NK-92 (cell line): ENCODE measurements at regions not wholly inside any gene's neighbourhood (a gene's known extent, or its start where the extent isn't known, plus 50 kb on each side); places are given as distances from the start of the nearest gene placed in this dataset.
"Not testable (repeated sequence)": the region's sequence is repeated elsewhere in the genome, so short reads cannot be mapped to it uniquely, and the experiment has no call there.

Experiments
- DNase-seq: peaks from one replicate; lab custom pipeline; 2025; ENCODE audit not compliant: unreplicated experiment; lab: John Stamatoyannopoulos, UW

DNA sequence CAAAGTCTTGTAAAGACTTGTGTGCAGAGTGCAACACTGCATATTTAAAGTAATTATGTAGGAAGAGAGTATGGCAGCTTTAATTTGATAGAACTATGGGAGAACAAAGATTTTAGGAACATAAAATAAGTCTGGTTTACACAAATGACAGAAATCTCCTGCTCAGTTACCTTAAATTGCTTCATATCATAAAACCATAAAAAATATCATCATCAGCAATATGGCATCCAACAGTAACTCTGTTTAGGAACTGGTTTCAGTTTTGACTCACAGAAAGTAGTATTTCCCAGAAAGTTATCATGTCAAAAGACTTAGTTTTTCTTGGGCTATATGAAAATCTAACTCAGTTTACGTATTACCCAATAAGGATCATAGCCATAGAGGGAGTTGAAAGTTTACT is 292.1 kb upstream of the PMFBP1 start:
- no peak for DNase-seq

DNA sequence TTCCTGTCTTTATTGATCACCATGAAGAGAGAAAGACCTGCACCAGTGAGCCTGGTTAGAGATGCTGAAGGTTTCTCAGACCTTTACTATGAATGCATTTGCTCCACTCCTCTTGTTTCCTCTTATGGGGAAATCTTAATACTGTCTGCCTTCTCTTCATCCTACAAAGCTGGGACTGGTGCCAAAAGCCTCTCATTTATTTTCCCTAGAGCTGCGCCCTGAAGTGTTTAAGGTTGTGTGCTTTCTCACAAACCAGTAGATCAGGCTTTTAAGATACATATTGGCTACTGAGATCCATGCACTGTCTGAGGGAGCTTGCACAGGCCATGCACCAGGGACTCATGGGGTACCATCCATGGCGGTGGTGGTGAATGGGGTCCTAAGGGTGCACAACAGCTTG is 286.1 kb upstream of the PMFBP1 start:
- no peak for DNase-seq

DNA sequence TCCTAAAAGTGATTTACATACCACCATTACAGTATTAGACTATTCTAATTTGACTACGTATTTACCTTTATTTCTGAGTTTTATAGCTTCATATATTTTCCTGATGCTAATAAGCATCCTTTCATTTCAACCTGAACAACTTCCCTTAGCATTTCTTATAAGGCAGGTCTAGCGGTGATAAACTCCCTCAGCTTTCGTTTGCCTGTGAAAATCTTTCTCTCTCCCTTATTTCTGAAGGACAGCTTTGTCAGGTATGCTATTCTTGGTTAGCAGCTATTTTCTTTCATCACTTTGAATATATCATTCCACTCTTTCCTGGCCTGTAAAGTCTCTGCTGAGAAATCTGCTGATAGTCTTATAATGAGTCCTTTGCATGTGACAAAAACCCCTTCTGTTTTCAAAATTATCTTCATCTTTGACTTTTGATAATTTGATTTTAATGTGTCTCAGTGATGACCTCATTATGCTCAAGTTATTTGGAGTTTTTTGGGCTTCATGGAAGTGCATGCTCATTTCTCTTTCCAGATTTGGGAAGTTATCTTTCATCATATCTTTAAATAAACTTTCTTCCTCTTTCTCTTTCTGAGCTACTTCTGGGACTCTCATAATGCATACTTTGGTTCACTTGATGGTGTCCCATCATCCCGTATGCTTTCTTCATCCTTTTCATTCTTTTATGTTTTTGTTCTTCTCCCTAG is 285.4 kb upstream of the PMFBP1 start:
- DNase-seq = no peak

DNA sequence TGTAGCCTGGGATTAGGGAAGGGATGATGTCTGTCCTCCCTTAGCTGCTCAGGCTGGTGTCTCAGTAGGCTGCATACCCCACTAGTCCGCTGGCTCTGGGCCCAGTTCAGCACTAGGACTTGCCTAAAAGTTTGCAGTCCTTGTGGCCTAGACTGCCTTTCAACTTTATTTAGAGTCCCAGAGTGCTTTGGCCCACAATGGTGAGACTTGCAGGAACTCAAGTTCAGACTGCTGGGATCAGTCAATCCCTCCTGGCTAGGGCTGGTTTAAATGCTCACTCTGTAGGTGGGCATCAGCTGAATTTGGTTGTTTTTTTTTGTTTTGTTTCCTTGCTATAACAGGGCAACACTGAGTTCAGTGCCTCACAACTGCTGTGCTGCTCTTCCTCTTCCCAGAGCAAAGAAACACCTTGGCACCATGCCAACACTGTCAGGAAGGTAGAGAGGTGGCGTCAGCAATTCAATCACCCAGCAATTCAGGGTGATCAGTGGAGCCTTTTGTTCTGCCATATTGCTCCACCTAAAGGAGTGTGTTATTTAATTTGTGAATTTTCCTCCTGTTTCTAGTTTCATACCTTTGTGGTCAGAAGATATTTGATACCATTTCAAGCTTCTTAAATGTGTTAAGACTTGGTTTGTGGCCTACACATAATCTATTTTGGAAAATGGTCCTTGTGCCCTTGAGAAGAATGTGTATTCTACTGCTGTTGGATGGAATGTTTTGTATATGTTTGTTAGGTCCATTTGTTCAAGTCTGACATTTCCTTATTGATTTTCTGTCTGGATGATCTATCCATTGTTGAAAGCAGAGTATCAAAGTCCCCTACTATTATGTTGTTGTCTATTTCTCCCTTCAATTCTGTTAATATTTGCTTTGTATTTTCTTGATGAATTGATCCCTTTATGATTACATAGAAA is 284.0 kb upstream of the PMFBP1 start:
- no peak for DNase-seq

DNA sequence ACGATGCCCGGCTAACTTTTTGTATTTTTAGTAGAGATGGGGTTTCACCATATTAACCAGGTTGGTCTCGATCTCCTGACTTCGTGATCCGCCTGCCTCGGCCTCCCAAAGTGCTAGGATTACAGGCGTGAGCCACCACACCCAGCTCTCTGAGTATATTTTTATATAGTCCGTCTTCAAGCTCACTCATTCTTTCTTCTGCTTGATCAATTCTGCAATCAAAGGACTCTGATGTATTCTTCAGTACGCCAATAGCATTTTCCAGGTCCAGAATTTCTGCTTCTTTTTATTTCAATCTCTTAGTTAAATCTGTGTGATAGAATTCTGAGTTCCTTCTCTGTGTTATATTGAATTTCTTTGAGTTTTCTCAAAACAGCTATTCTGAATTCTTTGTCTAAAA is 281.9 kb upstream of the PMFBP1 start:
- DNase-seq = not testable (repeated sequence)

DNA sequence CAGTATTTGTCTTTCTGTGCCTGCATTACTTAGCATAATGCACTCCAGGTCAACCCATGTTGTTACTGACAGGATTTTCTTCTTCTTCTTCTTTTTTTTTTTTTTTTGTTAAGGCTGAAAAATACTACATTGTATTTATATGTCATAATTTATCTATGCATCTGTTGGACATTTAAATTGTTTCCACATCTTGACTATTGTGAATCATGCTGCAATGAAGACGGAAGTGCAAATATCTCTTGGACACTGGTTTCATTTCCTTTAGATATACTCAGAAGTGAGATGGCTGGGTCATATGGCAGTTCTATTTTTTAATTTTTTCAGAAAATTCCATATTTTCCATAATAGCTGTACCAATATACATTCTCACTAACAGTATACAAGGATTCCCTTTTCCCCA is 272.7 kb upstream of the PMFBP1 start:
- no peak for DNase-seq

DNA sequence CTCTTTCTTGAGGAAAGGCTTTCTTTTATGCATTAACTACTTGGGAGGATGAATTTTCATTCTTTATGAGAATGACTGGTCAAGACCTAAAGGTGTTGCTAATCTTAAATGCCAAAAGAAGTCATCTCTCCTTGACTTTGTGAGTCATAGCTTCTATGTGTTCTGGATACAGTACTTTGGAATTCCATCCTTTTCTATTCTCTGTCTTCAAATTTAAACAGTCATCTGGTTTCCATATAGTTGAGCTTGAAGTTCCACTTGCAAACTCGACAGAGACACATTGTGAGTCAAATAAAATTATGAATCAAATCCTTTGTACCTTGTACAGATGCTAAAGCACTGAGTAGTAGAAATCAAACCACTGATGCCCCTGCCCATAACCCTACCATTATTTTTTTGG is 271.9 kb upstream of the PMFBP1 start:
- DNase-seq = no peak

DNA sequence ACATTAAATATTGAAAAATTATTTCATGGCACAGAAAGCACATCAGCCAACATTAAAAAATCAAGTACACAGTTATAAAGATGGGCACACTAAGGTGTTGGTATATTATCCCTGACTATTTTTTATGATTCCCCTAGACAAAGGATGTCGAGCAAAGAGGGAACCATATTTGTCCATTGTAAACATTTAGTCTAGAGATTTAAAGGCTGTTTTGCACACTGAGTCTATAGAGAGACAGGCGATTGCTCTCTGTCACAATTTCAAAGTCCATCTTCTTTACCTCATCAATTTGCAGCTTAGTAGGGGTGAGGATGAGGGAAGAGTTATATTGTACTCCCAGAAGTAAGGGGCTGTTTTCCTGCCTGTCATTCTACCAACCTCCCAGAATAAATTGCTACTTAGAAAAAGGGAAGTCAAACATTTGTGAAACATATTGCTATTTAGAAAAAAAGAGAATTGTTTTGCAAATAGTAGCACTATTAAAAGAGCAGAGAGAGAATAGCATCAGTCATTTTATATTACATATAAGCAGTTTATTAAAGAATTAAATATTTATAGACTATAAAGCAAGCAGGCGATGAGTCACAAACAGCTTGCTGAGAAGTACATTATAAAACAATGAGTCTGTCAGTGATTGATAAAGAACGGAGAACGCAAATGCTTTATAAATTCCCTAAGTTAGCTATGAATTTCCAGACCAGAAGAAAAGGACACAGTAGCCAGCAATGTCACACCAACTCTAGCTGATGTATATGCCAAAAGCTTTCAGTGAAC is 270.6 kb upstream of the PMFBP1 start:
- DNase-seq = no peak

DNA sequence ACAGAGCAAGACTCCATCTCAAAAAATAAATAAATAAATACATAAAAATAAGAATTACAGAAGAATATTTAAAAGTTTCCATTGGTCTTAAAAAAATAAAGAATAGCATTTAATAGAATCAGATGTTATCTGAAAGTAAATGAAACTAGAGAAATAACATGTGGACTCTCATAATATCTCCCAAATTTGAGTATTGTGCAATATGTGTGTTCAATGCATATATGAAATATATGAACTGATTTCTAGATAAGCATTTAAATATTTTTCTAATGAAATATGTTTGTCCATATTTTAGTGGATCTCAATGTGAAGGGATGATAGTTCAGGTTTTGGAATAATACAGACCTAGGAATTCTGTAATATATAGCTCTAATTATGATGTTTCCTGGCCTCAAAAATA is 265.9 kb upstream of the PMFBP1 start:
- DNase-seq = no peak

DNA sequence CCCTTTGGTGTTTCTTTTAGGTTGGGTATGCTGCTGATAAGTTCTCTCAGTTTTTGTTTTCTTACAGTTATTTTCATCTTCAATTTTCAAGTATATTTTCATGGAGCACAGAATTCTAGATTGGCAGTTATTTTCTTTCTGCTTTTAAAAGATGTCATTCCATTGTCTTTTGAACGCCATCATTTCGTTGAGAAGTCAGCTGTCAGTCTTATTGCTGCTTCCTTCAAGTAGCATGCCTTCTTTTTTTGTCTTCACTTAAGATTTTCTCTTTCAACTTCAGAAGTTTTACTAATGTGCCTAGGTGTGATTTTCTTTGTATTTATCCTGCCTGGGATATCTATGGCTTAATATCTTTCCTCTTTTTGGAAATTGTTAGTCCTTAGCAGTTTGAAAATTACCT is 262.2 kb upstream of the PMFBP1 start:
- no peak for DNase-seq

DNA sequence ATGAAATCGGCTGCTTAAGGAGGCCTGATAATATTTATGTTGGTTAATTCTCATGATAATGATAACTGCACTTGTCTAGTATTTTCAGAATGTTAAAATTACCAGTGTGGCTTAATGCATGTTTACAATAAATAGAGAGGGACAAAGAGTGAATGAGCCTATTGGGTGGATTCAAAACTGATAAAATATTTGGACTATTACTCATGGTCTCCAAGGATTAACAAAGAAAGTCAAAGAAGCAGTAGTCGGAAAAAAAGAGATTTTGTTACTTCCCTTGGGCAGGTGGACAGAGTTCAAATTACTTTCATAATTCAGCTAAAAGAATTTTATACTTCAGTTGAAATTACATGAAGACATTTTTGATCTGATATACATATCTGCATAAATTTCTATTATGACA is 258.2 kb upstream of the PMFBP1 start:
- DNase-seq = no peak

DNA sequence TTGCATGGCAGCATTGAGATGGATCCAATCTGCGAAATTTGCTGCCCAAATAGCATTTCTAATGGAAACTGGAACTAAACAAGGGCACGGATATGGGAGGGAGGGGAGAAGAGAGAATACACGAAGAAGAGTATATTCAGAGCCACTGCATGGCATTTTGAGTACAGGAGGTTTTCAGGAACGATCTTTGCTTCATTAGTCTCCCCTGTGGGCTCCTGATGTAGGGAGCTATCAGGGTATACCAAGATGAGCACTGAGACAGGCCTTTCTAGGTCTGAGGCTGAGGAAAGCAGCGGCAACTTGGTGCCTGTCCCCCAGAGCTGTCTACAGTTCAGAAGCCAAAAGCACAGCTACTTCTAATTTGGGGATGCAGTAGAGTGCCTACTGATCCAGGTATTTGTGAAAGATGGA is 257.7 kb upstream of the PMFBP1 start:
- DNase-seq = no peak

DNA sequence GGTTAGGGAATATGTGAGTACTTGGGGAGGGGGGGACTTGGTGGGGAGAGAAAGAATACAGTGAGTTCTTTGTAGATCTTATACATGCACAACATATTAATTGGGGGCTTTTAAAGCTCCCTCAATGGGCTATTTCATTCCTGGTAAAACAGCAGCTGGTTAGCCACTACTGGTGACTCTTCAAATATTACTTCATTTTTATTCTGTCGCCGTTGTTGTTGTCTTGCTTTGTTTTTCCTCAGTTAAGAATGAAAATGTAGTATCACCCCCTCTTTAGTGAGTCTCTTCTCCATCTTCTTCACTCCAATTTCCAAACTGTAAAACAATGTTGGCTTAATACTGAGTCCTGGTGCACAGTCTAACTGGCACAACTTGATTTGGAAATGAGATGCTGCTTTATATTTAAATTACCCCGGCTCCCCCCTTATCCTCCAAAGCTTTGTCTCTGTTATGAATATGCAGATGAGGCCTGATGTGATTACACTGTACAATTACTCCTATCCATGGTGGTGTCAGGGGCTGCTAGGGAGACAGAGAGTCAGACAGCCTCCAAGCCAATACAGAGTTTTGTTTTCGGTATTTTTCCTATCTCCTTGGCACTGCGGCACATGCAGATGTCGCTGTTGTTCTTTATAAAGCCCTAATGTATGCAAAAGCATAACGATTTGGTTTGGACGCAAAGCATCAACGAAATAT is 256.9 kb upstream of the PMFBP1 start:
- DNase-seq = no peak

DNA sequence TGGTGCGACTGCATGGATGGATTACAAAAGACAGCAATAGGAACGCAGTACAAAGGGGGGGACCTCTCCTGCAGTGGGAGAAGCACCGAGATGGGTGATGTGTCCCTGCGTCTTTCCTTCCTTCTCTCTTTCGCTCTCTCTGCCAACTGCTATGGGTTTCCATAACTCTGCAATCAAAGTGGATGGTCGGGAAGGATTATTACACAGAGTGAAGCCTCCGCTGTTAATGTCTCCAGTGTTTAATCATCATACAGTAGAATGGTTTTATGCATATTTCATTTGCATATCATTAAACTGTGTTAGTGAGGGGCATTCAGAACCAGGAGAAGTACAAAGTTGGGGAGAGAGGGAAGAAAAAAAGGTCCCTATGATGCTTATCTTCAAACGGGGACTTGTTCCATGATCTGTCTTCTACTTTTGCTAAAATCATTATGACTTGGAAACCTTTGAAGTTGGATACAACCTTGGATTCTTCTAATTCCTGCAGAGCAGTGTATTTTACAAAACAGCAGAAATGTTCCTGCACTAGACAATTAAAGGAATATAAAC is 255.9 kb upstream of the PMFBP1 start:
- DNase-seq = no peak

DNA sequence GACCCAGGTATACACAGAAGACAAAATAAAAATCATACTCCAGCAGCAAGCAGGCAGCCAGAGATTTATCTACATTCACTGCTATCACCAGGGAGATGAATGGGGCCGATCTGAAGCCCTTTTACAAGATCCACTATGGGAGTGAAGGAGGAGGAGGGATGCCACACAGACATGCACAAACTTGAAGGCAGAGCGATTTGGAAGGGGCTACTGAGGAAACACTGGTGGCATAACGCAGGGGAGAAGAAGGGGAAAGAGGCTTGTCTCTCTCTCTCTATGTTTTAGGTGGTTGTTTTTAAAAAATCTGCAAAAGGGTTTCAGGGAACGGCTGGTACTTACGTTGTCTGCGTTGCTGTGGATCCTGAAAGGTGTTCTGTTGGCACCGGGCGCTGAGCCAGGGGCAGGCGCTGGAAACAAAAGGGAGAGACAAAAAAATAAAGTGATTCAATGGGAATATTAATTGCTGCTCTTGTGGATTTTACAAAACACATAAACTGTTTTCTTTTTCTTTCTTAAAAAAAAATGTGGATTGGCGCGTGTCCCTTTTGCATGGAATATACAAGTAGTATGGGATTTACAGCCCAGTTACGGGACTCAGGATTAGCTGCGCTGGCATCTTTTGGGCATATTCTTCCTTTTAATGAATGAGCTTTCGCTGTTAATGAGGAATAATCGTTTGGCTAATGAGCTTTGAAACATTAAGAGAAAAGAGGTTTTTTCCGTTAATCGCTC is 255.3 kb upstream of the PMFBP1 start:
- no peak for DNase-seq

DNA sequence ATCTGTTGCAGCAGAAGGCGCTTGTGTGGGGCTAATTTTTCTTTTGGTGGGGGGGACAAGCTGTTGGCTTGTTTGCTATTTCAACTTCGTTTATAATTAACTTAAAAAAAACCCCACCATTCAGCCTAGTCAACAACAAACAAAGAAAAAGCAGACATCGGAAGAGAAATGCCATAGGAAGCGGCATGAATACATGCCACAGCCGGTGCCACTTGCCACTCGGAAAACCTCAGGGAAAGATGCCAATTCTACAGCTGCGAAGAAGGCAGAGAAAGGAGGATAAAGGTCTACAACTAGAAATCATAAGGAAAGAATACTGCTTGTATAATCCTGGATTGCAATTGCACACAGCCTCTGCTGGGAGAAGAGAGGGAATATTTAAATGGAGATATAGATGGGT is 254.4 kb upstream of the PMFBP1 start:
- no peak for DNase-seq

DNA sequence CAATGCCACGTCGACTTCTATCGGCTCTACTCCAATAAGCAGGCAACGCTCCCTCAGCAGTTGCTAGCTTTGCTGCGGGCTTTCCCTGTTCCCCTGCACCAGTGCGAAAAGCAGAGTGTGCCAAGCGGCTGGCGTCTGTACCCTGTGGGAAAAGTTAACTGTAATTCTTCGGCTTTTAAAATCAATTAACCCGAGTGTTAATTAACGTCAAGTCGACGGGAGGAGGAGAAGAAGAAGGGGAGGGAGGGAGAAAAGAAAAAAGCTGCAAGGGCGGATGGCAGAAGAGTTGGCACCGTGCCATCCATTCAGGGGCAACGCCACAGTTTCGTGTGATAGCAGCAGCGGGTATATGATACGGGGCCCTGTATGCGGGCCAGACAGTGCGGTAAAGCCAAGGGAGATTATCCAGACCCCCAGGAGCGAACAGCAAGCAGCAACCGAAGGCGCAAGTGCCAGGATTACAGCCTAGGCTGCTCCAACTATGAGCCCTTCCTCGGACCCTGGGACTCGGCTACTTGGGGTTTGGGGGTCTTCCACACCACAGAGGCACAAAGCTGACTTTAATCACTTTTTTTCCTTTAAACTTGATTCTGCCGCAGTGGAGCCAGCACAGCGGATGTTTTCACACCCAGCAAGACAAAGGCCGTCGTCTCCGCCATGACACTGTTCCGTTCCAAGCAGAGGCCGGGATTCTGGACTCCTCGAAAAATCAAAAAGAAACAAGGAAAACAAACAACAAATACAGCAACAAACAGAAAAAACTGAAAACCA is 253.8 kb upstream of the PMFBP1 start:
- no peak for DNase-seq

DNA sequence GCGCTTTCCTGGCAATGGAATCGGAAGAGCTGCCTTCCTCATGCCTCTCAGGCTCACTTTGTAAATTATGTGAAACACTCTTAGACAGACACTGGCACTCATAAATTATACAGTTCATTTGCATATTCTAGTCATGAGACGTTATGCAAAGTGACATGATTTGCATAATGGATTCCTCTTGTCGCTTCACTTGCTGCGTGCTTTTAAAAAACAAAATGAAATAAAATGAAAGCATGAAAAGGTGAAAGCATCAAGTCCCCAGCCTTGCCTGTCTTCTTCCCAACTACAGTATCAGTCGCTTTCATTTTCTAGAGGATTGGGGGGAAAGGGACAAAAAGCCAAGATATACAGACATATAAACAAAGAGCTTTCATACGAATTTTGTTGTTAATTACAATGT is 252.8 kb upstream of the PMFBP1 start:
- DNase-seq = no peak

DNA sequence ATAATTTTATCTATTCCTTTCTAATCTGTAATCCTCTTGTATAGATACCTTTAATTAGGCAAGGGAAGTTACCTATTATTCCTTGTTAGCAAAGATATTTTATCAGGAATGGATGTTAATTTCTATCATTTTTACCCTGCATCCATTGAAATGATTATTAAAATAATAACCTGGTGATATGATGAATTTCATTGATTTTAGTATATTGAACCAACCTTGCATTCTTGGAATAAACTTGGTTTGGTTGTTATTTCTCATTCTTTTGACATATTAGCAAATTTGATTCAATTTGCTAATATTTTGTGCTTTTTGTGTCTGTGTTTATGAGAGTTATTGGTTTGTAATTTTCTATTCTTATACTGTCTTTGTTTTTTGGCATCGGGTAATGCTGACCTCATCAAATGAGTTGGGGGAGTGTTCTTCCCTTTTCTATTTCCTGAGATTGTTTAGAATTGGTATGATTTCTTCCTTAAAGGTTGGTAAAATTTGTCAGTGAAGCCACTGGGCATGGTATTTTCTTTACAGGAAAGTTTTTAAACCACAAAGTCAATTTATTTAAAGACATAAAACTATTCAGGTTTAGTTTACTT is 250.4 kb upstream of the PMFBP1 start:
- no peak for DNase-seq
